GM03348 (cell line): ENCODE measurements at regions not wholly inside any gene's neighbourhood (a gene's known extent, or its start where the extent isn't known, plus 50 kb on each side); places are given as distances from the start of the nearest gene placed in this dataset.
A peak's percentile ranks its signal among the peaks of the same experiment; 100 is the strongest.
"Not testable (repeated sequence)": the region's sequence is repeated elsewhere in the genome, so short reads cannot be mapped to it uniquely, and the experiment has no call there.

Experiments
- DNase-seq: peaks from one replicate; pipeline ENCODE4 v3.0.0; 2012; ENCODE audit warnings: low spot score

DNA sequence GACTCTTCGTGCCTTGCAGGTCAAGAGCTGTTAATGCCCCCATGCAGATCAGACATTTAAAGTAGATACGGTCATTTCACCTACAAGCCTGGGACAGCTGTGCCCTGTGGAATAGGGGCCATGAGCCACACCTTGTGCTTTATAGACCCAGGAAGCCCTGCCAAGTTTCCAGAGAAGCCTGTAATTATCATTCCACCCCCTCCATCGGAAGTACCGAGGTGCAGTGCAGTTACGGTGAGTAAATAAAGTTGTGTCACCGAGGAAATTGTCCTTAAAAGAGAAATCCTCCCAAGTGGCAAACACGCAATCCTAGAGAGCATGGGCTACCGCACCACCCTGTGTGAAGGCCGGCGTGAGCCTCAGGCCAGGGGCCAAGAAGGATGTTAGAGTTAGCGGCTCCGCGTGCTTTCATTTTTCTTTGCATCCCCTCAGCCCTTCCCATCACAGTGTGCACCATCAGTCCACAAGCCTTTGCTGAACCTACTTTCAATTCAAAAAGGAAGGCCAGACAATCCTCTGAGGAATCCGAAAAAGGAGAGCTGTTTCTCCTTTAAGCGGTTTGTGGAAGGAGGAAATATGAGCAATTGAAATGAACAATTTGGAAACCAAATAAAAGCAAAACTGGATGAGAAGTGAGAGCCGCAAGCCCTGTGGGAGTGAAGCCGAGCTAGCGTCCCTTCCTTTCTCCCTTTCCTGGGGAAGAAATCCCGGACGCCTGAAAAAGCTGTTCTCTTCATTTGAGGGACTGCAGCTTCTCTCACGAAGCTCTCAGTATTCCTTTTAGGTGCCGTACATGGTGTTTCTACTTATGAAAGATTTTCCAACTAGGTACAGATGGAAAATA lies 183.3 kb upstream of the PDE10A start:
- peak; percentile 40 for DNase-seq

DNA sequence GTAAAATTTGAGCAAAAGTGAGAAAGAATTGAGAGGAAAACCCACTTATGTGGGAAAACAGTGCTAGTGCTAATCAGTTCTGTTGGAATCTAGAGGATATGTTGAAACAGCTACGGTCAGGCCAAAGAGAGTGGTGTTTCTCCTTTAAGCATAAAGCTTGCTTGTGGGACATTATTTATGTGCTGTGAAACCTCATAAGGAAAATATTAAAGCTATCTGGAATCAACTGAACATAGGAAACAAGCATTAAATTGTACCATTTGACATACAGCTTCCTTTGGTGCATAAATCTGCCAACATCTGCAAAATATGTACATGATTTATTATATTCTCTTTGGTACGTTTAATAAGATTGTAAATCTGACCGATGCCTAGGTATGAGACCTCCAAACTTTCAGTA lies 182.5 kb upstream of the PDE10A start:
- no peak for DNase-seq

DNA sequence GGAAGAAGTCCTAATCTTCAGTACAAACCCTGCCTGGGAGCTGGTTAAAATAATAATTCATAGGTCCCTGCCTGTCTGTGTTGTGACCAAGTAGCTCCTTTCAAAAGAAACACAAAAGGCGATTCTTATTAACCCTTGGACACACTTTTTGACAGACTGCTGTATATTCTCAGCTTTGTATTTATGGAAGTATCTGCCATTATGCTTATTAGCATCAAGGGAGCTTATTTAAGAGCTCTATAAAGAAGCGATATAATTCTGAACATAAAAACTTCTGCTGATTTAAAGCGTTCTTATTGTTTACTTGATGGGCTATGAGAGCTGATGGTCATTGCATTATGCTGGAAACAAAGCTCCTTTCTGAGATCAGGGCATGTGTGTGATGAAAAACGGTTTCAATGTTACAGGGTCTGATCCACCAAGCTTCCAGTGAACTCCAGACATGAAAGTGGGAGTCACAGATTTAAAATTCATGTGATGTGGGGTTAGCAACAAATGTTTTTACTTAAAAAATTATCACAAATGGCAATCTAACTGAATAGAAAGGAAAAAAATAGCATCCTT lies 181.8 kb upstream of the PDE10A start:
- DNase-seq: no peak

- no peak for DNase-seq
These were observed 181.2 kb upstream of the PDE10A start for GRCh38 chr6:165844232-165844631.

DNA sequence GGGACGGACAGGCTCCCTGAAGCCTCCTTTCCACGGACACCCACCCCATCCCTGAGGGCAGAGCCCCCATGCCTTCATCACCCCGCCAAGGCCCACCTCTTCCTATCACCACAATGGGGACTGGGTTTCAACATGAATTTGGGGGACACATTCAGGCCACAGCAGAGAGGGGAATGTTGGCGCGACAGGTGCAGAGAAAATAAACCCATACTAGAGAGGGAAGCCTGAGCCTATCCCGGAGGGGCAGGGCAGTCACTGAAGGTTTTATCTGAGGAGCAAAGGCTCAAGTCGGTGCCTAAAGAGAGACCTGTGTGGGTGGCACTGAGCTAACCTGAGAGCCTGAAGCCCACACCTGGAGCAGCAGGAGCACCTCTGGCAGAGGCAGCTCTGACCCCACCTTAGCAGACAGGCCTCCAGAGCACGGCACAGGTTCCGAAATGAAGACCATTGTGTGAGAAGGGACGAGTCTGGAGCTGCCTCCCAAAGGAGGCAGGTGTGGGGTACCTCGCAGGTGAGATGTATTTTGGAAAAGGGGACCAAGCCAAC lies 180.6 kb upstream of the PDE10A start:
- DNase-seq: no peak

GRCh38 chr6:165843121-165843520 lies 180.1 kb upstream of the PDE10A start:
- no peak for DNase-seq

DNA sequence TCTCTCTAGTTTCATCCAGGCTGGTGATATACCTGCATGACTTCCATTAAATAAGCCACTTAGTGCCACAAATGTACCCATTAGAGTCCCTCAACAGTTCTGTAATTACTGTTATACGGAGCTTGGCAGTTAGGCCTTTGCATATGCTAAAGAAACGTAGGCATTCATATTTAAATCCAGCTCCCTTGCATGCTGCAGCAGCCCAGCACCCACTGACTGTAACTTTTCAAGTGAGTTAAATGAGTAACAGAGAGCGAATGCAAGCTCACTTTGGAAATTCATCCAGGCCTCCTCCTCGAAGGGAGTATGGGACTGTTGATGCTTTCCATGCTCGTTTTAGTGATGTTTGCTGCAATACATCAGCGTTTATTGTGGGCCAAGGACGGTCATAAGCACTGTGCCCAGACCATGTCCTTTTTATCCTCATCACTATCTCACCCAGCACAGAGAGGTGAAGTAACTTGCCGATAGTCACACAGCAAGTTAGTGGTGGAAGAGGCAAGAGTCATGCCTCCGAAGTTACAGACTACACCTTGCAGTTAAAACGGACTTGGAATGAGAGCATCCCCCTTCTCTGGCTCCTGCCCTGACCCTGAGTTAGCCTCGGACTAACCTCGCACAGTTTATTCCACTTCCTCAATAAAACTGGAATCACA lies 179.4 kb upstream of the PDE10A start:
- no peak for DNase-seq

DNA sequence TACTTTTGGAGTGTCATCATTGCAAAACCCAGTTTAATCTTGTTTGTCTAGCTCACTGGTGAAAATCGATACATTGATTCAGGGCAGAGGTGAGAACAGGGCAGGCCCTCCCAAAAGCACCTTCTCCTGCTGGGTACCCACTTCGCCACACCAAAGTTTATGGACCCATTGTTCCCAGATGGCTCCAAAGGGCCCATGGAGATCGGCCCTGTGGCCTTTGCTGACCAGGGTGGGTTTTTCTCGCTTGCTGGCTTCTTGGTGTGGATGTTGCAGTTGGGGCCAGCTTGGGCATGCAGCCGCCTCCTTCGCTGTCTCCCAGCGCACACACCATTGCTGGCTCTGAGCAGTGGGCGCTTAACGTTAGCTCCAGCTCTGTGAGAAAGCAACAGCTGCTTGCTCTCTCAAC lies 178.1 kb upstream of the PDE10A start:
- DNase-seq: no peak

DNA sequence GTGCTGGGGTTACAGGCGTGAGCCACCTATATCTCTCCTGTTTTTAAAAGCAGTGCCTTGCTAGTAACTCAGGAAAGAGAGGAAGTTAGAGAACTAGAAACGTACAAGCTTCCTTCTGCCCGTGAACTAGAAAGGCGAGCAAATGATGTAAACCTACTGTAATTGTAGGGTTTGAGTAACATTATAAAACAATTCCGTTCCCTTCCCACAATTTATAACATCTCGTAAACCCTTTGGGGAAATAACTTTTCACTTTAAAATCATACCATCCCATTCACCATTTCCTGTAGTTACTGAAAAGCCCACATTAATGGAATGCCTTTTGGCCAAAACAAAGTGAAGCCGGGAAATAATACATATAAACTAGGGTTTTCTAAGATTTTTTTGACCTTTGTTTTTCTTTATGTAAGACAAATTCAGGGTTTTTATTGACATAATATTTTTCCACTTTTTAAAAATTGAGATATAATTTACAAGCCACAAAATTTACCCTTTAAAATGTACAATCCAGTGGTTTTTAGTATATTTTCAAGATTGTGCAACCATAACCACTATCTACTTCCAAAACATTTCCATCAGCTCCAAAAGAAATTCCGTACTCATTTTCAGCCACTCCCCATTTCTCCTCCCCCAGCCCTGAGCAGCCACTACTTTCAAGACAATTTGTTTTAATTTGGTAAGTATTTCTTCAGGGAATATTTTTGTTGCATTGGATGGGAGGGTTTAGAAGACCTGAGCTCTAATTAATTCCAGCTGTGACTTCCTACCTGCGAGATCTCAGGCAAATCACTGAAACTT lies 175.1 kb upstream of the PDE10A start:
- no peak for DNase-seq

DNA sequence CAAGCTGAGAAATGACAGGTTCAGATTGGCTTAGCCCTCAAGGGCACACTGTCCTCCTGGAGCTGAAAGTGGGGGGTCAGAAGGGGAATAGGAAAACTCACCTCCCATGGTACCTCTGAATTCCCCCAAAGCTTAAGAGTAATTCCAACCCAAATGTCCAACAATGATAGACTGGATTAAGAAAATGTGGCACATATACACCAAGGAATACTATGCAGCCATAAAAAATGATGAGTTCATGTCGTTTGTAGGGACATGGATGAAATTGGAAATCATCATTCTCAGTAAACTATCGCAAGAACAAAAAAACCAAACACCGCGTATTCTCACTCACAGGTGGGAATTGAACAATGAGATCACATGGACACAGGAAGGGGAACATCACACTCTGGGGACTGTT lies 173.6 kb upstream of the PDE10A start:
- DNase-seq: not testable (repeated sequence)

- DNase-seq: no peak
These were observed 172.4 kb upstream of the PDE10A start for GRCh38 chr6:165835410-165835851.

DNA sequence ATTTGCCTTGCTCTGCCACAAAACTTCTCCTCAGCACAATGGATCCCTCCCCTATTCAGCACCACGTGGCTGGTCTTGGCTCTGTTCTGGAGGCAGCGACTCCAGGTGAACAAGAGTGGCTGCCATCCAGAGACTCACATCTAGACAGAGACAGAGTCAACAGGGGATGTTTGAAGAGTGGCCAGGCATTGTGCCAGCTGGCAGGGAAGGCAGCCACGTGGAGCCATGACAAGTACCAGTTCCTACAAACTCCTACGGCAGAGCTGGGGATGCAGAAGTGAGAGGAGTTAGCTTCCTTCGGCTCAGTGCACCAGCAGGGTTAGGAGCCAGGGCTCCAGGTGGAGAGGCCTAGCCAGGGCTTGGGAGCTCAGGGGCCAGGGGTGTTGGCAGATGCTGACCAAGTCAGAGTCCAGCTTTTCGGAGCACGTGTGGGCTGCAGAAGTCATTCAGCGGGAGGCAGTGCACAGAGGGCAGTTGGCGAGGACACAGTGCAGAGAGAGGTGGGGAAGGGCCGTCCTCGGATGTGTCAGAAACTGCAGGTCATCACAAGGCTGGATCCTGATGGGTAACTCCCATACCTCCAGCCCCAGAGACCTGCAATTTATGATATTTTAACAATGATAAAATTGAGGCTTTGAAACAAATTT lies 171.7 kb upstream of the PDE10A start:
- DNase-seq: no peak

GRCh38 chr6:165833355-165833754 lies 170.3 kb upstream of the PDE10A start:
- no peak for DNase-seq

- DNase-seq: no peak
These were observed 168.9 kb upstream of the PDE10A start for GRCh38 chr6:165831812-165832510.

- DNase-seq: no peak
These were observed 167.7 kb upstream of the PDE10A start for GRCh38 chr6:165830761-165831160.

DNA sequence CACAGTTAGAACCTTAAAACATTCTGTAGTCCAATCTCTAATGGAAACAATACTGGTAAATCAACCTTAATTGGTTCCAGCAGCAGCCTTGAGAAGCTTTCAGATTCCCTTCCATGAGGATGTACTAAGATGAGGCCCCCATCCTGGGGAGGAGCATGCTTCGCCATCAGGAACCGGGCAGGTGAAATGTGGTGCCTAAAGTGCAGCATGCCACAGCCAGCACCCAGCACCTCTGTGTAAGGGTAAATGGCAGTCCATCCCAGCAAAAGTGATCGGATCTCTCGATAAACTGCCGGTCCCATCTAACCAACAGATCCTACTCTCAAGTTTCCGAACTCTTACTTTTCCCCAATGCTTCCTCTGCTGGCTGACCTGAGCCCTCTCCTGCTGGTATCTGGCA lies 166.3 kb upstream of the PDE10A start:
- DNase-seq: no peak

- DNase-seq: no peak
These were observed 164.1 kb upstream of the PDE10A start for GRCh38 chr6:165827190-165827518.

DNA sequence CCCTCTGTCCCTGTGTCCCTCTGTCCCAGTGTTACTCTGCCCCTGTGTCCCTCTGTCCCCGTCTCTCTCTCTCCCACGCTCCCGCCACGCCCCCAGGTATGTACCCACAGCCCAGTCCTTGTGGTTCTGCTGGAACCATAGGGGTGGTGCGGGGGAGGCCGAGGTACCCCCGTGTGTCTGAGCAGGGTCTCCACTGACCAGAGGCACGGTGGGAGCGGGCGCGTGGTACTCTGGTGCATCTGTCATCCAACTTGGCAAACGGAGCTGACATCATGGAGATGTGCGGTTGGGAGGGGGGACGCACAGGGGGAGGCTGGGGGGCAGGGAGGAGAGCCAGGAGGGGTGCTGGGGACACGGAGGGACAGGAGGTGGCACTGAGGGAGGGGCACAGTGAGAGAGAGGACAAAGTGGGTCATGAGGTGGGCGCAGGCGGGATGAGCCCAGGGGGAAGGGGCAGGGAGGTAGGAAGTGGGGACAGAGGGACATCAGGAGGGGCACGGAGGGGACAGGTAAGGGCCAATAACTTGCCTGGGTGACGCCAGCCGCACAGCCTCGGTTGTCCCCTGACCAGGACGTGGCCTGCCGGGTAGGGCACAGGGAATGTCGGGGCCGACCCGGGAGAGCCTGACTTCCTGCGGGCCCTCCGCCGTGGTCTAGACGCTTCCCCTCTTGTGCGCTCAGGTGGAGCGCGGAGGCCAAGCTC lies 163.6 kb upstream of the PDE10A start:
- no peak for DNase-seq

- no peak for DNase-seq
These were observed 162.3 kb upstream of the PDE10A start for GRCh38 chr6:165825256-165825815.
